ENCODE measurements at regions not wholly inside any gene's neighbourhood (a gene's known extent, or its start where the extent isn't known, plus 50 kb on each side); places are given as distances from the start of the nearest gene placed in this dataset.

DNA sequence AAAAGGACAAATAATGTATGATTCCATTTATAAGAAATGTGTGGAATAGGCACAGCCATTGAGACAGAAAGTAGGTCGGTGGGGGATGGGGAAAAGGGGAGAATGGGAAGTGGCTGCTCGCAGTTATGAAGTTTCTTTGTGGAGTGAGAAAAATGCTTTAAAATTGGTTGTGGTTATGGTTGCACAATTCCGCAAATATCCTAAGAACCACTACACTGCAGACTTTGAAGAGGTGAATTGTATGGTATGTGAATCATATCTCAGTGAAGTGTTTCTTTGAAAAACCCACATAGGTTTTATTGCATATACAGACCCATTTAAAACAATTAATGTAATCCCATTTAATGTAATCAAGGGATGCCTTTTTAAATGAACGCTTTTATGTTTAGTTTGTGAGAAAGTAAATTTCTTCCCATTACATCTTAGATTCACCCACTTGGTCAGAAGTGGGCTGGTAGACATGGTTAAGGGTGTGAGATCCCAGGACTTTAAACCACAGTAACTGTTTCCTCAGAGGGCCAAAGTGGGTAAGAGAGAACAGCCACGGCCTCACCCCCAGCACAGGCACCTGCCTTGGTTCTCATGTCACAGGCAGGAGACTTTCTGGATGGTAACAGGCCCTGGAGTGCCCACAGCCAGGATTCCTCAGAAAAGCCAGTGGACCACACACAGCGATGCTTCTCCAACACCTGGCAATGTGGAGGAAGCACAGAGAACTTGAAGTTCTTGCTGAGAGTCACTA, 119.3 kb upstream of the GJB6 start:
- H3K27ac ChIP-seq (ENCODE audit: insufficient read depth in 1 of 2, low read depth in 1 of 2, low read length in 2 of 2, poor library complexity in 1 of 2, severe bottlenecking in 2 of 2), result no peak overlapping the region
- CTCF ChIA-PET, result interaction anchor here (0.6 kb wide), 1 partner anchor 67 kb away, joined by 3 read pairs; no protein-coding TSS in a partner anchor

DNA sequence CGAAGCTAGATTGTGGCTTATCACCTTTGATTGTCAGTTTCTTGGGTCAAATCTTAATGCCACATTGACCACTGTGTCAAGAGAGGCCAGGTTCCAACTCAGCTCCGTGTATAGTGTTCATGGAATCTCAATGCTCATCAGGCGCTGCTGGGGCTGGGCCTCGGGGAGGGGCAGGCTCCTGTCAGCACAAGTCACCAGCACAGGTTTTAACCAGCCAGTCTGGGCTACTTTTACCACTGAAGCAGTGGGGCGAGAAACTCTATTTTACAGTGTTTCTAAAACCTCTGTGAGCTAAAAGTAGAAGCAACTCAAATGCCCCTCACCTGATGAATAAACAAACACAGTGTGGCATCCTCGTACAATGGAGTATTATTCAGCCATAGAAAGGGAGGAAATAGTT, 118.7 kb upstream of the GJB6 start:
- CTCF ChIA-PET, result interaction anchor here (0.6 kb wide), 1 partner anchor 67 kb away, joined by 3 read pairs; no protein-coding TSS in a partner anchor

More for the DNA sequence above, 119.3 kb upstream of the GJB6 start:
- H3K4me1 ChIP-seq (ENCODE audit: control extremely low read depth in 1 of 4, control insufficient read depth in 4 of 4, insufficient read depth in 4 of 4, low read length in 3 of 4), result peaks cover 0 to 5% (median 0%) of the 10 kb centered on the region in 4 experiments
- H3K36me3 ChIP-seq (ENCODE audit: control insufficient read depth in 4 of 4, insufficient read depth in 4 of 4, low read length in 3 of 4), result no peaks in the 10 kb centered on the region
- no peaks in the 10 kb centered on the region for H3K27me3 ChIP-seq (replicated peaks in 2 of 5; ENCODE audit: control insufficient read depth in 4 of 5, insufficient read depth in 5 of 5, low read length in 4 of 5)
- POLR2A ChIA-PET, result no interaction called here
- DNase-seq, result no peak
- 89% methylated on average over 4 of the region's 6 CpGs for WGBS (ENCODE audit: insufficient coverage)
- no peaks in the 10 kb centered on the region for H3K9me3 ChIP-seq (ENCODE audit: control extremely low read depth in 1 of 5, control insufficient read depth in 4 of 5, insufficient read depth in 2 of 5, low read depth in 1 of 5, low read length in 4 of 5)
- no peak overlapping the region for H3K4me3 ChIP-seq (ENCODE audit: control insufficient read depth in 1 of 7, extremely low read depth in 1 of 7, insufficient read depth in 4 of 7, low read depth in 2 of 7, low read length in 6 of 7)

DNA sequence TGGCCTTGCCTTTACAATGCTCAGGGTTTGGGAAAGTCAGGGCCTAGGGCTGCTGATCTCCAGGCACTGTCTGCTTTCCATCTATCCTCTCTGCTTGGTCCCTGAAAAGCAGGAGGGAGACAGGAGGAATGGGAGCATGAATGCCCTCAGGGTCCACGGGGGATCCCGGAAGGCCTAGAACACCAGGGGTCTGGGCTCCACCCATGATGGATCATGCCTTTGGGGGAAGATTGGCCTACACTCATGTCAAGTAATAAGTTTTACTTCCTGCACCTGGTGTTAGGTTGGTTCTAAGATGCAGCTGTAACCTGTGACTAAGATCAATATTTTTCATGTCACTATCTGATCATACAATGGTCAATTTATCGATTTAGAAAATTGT, 118.3 kb upstream of the GJB6 start:
- POLR2A ChIA-PET, result no interaction called here
- H3K36me3 ChIP-seq (ENCODE audit: control insufficient read depth in 4 of 4, insufficient read depth in 4 of 4, low read length in 3 of 4), result no peaks in the 10 kb centered on the region
- H3K9me3 ChIP-seq (ENCODE audit: control extremely low read depth in 1 of 5, control insufficient read depth in 4 of 5, insufficient read depth in 2 of 5, low read depth in 1 of 5, low read length in 4 of 5), result no peaks in the 10 kb centered on the region
- no peak for DNase-seq
- WGBS (ENCODE audit: insufficient coverage), result 100% methylated on average over 3 of the region's 3 CpGs
- no peaks in the 10 kb centered on the region for H3K27me3 ChIP-seq (replicated peaks in 2 of 5; ENCODE audit: control insufficient read depth in 4 of 5, insufficient read depth in 5 of 5, low read length in 4 of 5)
- H3K4me1 ChIP-seq (ENCODE audit: control extremely low read depth in 1 of 4, control insufficient read depth in 4 of 4, insufficient read depth in 4 of 4, low read length in 3 of 4), result peaks cover 0 to 5% (median 0%) of the 10 kb centered on the region in 4 experiments
- no peak overlapping the region for H3K27ac ChIP-seq (ENCODE audit: insufficient read depth in 1 of 2, low read depth in 1 of 2, low read length in 2 of 2, poor library complexity in 1 of 2, severe bottlenecking in 2 of 2)
- H3K4me3 ChIP-seq (ENCODE audit: control insufficient read depth in 1 of 7, extremely low read depth in 1 of 7, insufficient read depth in 4 of 7, low read depth in 2 of 7, low read length in 6 of 7), result no peak overlapping the region
- CTCF ChIA-PET, result interaction anchor here (0.6 kb wide), 1 partner anchor 68 kb away, joined by 3 read pairs; no protein-coding TSS in a partner anchor

More for the DNA sequence above, 118.7 kb upstream of the GJB6 start:
- no peak for DNase-seq
- POLR2A ChIA-PET, result no interaction called here
- Histone ChIP-seq H3K4me3 (ENCODE audit: control insufficient read depth in 1 of 7, extremely low read depth in 1 of 7, insufficient read depth in 4 of 7, low read depth in 2 of 7, low read length in 6 of 7) (no peak overlapping the region), H3K27ac (ENCODE audit: insufficient read depth in 1 of 2, low read depth in 1 of 2, low read length in 2 of 2, poor library complexity in 1 of 2, severe bottlenecking in 2 of 2) (no peak overlapping the region), H3K9me3 (ENCODE audit: control extremely low read depth in 1 of 5, control insufficient read depth in 4 of 5, insufficient read depth in 2 of 5, low read depth in 1 of 5, low read length in 4 of 5) (no peaks in the 10 kb centered on the region), H3K27me3 (replicated peaks in 2 of 5; ENCODE audit: control insufficient read depth in 4 of 5, insufficient read depth in 5 of 5, low read length in 4 of 5) (no peaks in the 10 kb centered on the region), H3K36me3 (ENCODE audit: control insufficient read depth in 4 of 4, insufficient read depth in 4 of 4, low read length in 3 of 4) (no peaks in the 10 kb centered on the region), H3K4me1 (ENCODE audit: control extremely low read depth in 1 of 4, control insufficient read depth in 4 of 4, insufficient read depth in 4 of 4, low read length in 3 of 4) (peaks cover 0 to 5% (median 0%) of the 10 kb centered on the region in 4 experiments)
- WGBS (ENCODE audit: insufficient coverage), result 97% methylated on average over 4 of the region's 6 CpGs

DNA sequence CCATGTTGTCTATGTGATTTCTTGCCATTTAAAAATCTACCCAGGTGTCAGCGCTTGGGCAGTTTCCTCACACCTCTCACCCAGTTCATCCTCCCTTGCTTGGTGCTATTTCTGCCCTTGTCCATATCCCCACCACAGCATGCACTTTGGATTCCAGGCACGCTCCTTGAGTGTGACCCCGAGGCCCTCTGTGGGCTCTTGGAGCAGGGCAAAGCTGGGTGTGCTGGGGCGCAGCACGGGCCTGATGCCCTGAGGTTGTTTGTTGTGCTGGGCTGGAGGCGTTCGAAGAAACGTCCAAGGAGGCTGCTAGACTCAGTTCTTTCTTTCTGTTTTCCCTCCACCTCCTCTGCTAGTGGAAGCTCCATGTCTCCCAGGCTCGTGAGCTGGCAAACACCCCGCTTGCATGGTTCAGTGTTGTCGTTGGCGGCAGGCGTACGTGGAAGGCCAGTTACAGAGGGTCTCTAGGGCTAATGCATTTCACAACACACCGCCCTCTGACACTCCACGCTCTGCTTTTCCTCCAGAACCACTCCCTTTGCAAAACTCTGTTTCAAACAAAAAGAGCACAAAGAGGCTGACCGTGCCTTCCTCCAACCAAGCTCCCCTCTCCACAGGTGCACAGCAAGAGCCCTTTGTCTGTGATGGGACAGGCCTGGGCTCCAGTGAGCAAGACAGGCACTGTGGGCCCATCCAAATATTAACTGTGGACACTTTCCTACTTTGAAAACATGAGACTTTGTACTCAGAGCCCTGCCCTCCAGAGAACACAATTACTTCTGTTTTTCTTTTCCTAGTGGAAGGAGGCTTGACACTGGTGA, 117.7 kb upstream of the GJB6 start:
- Histone ChIP-seq H3K36me3 (ENCODE audit: control insufficient read depth in 4 of 4, insufficient read depth in 4 of 4, low read length in 3 of 4) (no peaks in the 10 kb centered on the region), H3K4me3 (ENCODE audit: control insufficient read depth in 1 of 7, extremely low read depth in 1 of 7, insufficient read depth in 4 of 7, low read depth in 2 of 7, low read length in 6 of 7) (no peak overlapping the region), H3K9me3 (ENCODE audit: control extremely low read depth in 1 of 5, control insufficient read depth in 4 of 5, insufficient read depth in 2 of 5, low read depth in 1 of 5, low read length in 4 of 5) (no peaks in the 10 kb centered on the region), H3K27ac (ENCODE audit: insufficient read depth in 1 of 2, low read depth in 1 of 2, low read length in 2 of 2, poor library complexity in 1 of 2, severe bottlenecking in 2 of 2) (no peak overlapping the region), H3K4me1 (ENCODE audit: control extremely low read depth in 1 of 4, control insufficient read depth in 4 of 4, insufficient read depth in 4 of 4, low read length in 3 of 4) (peaks cover 0 to 5% (median 0%) of the 10 kb centered on the region in 4 experiments), H3K27me3 (replicated peaks in 2 of 5; ENCODE audit: control insufficient read depth in 4 of 5, insufficient read depth in 5 of 5, low read length in 4 of 5) (no peaks in the 10 kb centered on the region)
- WGBS (ENCODE audit: insufficient coverage), result 89% methylated on average over 16 of the region's 17 CpGs
- DNase-seq, result no peak
- ChIA-PET CTCF (no interaction called here), POLR2A (no interaction called here)

DNA sequence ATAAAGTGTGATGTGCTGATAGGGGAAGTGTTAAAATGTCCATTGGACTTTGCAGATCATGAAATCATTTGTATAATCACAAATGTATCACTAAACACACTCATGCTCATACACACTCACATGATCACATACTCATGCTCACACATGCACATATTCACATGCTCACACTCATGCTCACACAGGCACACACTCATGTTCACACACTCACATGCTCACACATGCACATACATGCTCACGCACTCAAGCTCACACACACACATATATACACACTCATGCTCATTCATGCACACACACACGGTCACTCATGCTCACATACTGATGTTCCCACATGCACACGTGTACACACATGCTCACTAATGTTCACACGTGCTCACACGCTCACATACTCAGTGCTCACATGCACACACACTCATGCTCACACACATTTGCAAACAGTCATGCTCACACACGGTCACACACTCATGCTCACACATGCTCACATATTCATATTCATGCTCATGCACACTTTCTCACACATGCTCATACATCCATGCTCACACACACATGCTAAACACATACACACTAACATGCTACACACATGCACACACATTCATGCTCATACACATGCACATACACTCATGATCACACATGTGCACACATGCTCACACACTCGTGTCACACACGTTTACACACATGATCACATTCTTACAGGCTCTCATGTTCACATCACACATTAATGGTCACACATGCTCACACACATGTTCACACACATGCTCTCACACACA, 116.7 kb upstream of the GJB6 start:
- H3K27me3 ChIP-seq (replicated peaks in 2 of 5; ENCODE audit: control insufficient read depth in 4 of 5, insufficient read depth in 5 of 5, low read length in 4 of 5), result no peaks in the 10 kb centered on the region
- no peaks in the 10 kb centered on the region for H3K9me3 ChIP-seq (ENCODE audit: control extremely low read depth in 1 of 5, control insufficient read depth in 4 of 5, insufficient read depth in 2 of 5, low read depth in 1 of 5, low read length in 4 of 5)
- no peak overlapping the region for H3K27ac ChIP-seq (ENCODE audit: insufficient read depth in 1 of 2, low read depth in 1 of 2, low read length in 2 of 2, poor library complexity in 1 of 2, severe bottlenecking in 2 of 2)
- POLR2A ChIA-PET, result no interaction called here
- no peak overlapping the region for H3K4me3 ChIP-seq (ENCODE audit: control insufficient read depth in 1 of 7, extremely low read depth in 1 of 7, insufficient read depth in 4 of 7, low read depth in 2 of 7, low read length in 6 of 7)
- 95% methylated on average over 8 of the region's 8 CpGs for WGBS (ENCODE audit: insufficient coverage)
- CTCF ChIA-PET, result no interaction called here
- DNase-seq, result no peak
- no peaks in the 10 kb centered on the region for H3K36me3 ChIP-seq (ENCODE audit: control insufficient read depth in 4 of 4, insufficient read depth in 4 of 4, low read length in 3 of 4)
- peaks cover 0 to 5% (median 0%) of the 10 kb centered on the region in 4 experiments for H3K4me1 ChIP-seq (ENCODE audit: control extremely low read depth in 1 of 4, control insufficient read depth in 4 of 4, insufficient read depth in 4 of 4, low read length in 3 of 4)

DNA sequence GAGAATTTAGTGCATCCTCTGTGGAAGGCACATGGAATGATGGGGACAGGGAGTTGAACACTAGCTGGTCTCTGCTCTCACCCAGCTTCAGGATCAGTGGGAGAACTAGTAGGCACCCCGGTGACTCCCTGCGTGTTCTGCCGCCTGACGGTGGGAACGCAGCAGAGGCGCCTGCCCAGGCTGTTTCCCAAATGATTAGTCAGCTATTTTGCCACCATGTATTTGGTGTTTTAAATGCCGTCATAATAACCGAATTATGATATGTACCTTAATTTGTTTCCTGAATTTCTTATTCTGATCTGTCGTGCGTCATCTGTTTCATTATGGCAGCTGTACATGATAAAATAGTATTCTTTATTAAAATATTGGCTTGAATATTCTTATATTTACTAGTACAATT, 115.9 kb upstream of the GJB6 start:
- Histone ChIP-seq H3K9me3 (ENCODE audit: control extremely low read depth in 1 of 5, control insufficient read depth in 4 of 5, insufficient read depth in 2 of 5, low read depth in 1 of 5, low read length in 4 of 5) (no peaks in the 10 kb centered on the region), H3K27ac (ENCODE audit: insufficient read depth in 1 of 2, low read depth in 1 of 2, low read length in 2 of 2, poor library complexity in 1 of 2, severe bottlenecking in 2 of 2) (no peak overlapping the region), H3K4me3 (ENCODE audit: control insufficient read depth in 1 of 7, extremely low read depth in 1 of 7, insufficient read depth in 4 of 7, low read depth in 2 of 7, low read length in 6 of 7) (no peak overlapping the region), H3K36me3 (ENCODE audit: control insufficient read depth in 4 of 4, insufficient read depth in 4 of 4, low read length in 3 of 4) (no peaks in the 10 kb centered on the region), H3K4me1 (ENCODE audit: control extremely low read depth in 1 of 4, control insufficient read depth in 4 of 4, insufficient read depth in 4 of 4, low read length in 3 of 4) (peaks cover 0 to 5% (median 0%) of the 10 kb centered on the region in 4 experiments), H3K27me3 (replicated peaks in 2 of 5; ENCODE audit: control insufficient read depth in 4 of 5, insufficient read depth in 5 of 5, low read length in 4 of 5) (no peaks in the 10 kb centered on the region)
- no peak for DNase-seq
- 100% methylated on average over 6 of the region's 10 CpGs for WGBS (ENCODE audit: insufficient coverage)
- POLR2A ChIA-PET, result no interaction called here
- CTCF ChIA-PET, result no interaction called here
